NCI-H2227 treated with DMSO at 0.1 percent for 48 hours (cell line): ENCODE measurements at regions not wholly inside any gene's neighbourhood (a gene's known extent, or its start where the extent isn't known, plus 50 kb on each side); places are given as distances from the start of the nearest gene placed in this dataset.
"Not testable (repeated sequence)": the region's sequence is repeated elsewhere in the genome, so short reads cannot be mapped to it uniquely, and the experiment has no call there.

Source experiments
- DNase-seq: peaks from one replicate; lab custom pipeline; 2025; lab: John Stamatoyannopoulos, UW

- no peak for DNase-seq
Measured at GRCh38 chr2:129913695-129914495, 65.6 kb upstream of the RAB6C start.

DNA sequence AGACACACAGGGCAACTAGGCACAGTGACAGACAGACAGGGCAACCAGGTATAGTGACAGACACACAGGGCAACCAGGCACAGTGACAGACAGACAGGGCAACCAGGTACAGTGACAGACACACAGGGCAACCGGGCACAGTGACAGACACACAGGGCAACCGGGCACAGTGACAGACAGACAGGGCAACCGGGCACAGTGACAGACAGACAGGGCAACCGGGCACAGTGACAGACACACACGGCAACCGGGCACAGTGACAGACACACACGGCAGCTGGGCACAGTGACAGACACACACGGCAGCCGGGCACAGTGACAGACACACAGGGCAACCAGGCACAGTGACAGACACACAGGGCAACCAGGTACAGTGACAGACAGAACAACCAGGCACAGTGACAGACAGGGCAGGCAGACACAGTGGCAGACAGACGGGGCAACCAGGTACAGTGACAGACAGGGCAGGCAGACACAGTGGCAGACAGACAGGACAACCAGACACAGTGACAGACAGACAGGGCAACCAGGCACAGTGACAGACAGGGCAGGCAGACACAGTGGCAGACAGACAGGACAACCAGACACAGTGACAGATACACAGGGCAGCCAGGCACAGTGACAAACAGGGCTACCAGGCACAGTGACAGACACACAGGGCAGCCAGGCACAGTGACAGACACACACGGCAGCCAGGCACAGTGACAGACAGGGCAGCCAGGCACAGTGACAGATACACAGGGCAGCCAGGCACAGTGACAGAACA is 64.7 kb upstream of the RAB6C start:
- no peak for DNase-seq

- DNase-seq, result no peak
Measured at GRCh38 chr2:129915303-129915840, 64.1 kb upstream of the RAB6C start.

GRCh38 chr2:129918604-129919003 is 60.9 kb upstream of the RAB6C start:
- no peak for DNase-seq

- peak; percentile 36 for DNase-seq
Measured at GRCh38 chr2:129922571-129923264, 56.7 kb upstream of the RAB6C start.

DNA sequence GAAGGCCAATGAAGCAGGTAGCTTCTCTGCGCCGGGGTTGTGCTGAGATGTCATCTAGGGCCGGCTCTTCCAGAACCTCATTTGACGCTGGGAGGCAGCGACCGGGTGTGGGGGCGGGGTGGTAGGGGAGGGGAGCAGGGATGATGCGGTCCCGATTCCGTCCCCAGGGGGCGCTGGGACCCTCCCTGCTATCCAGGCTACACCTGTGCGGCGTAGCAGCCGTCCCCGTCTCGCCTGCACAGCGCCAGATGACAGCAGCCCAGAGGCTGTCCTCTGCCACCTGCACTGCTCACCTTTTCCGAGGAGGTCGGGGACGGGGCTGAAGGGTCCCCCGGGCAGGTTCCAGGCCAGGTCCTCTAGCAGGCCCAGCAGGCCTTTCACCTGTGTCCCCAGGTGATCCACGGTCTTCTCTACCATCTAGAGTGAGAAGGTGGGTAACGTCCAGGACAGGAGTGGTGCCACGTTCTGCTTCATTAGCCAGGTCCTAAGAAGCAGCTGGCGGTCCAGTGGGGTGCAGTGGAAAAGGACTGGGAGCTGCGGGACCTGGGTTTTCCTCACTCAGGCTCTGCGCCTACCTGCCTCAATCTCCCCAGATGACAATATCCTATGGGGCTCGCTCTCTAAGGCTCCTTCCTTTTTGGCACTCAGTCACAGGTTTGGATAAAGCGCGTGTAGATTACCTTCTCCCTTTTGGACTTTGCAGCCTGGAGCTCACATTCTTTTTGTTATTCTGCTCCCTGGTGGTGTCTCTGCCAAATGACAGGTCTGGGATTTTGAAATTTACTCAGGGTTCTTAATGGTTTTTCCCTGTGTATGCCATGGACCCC is 56.0 kb upstream of the RAB6C start:
- DNase-seq, result peak; percentile 86

DNA sequence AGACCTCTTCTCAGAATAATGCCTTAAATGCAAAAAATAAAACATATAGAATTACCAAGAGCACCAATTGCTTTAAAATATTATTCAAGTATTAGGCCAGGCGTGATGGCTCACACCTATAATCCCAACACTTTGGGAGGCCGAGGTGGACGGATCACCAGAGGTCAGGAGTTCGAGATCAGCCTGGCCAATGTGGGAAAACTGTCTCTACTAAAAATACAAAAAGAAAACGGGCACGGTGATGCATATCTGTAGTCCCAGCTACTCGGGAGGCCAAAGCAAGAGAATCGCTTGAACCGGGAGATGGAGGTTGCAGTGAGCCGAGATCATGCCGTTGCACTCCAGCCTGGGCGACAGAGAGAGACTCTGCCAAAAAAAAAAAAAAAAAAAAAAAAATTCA is 55.4 kb upstream of the RAB6C start:
- DNase-seq, result not testable (repeated sequence)

GRCh38 chr2:129925381-129925780 is 54.1 kb upstream of the RAB6C start:
- no peak for DNase-seq

GRCh38 chr2:129927696-129928095 is 51.8 kb upstream of the RAB6C start:
- DNase-seq, result no peak

DNA sequence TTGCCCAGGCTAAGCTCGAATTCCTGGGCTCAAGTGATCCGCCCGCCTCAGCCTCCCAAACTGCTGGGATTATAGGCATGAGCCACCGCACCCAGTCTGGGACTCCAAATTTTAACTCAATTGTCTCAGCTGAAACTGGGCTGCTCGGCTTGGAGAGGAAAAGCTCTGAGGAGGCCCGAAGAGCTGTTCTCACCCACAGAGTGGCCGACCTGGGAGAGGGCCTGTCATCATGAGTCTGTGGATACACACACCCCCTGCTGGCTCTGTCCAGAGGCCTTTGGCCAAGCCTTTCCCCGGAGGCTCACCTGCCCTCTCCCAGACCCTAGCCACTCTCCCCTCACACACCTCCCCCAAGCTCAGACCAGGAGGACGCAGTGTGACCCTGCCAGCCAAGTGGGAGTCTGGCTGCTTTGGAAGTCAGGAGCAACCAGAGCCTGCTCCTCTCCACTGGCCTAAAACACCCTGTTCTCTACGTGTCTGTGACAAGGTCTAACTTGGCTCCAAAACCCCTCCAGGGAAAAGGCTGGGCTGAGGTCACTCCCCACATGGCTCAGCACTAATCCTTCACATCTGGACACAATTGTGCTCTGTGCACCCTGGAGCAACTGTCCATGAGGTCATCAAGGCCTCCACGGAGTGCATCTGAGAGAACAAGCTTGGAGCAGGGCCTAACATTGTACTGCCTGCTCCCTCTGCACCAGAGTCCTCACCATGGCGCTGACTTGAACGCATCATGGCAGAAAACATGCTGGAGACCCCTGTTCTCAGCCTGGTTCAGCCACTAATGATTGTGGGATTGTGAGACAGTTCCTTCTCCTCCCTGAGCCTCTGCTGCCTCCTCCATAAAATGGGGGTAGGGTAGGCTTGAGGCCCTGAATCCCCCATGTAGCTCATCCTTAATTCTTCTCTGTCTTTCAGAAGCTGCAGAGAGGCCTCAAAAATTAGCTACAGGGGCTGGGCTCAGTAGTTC is 49.9 kb upstream of the RAB6C start:
- DNase-seq, result no peak
